SK-N-SH treated with all-trans-retinoic acid at 6 μM for 48 hours (cell line): ENCODE measurements at regions not wholly inside any gene's neighbourhood (a gene's known extent, or its start where the extent isn't known, plus 50 kb on each side); places are given as distances from the start of the nearest gene placed in this dataset.

Experiments used
- ATAC-seq: fragments of 200-7000 bp; cut with Tn5 transposase; 3 replicates; pipeline ENCODE4 v1.9.1; 2020; ENCODE audit warnings: mild to moderate bottlenecking, moderate library complexity
- ARNTL ChIP-seq: fragments of 450-650 bp; formaldehyde crosslinking; IDR thresholded peaks from 2 replicates; pipeline ENCODE4 v1.5.0; 2020; ENCODE audit warnings: low read depth, mild to moderate bottlenecking, moderate library complexity, borderline replicate concordance
- BACH2 ChIP-seq: fragments of 250-450 bp; sonication (Bioruptor Pico); IDR thresholded peaks from 2 replicates; pipeline ENCODE4 v1.9.0; 2021; ENCODE audit warnings: mild to moderate bottlenecking, borderline replicate concordance
- CSDC2 ChIP-seq: fragments of 250-450 bp; sonication (Bioruptor Pico); IDR thresholded peaks from 2 replicates; pipeline ENCODE4 v1.5.0; 2020; ENCODE audit warnings: mild to moderate bottlenecking, moderate library complexity
- GLIS3 ChIP-seq: fragments of 250-450 bp; sonication (Bioruptor Pico); IDR thresholded peaks from 2 replicates; pipeline ENCODE4 v1.5.0; 2020; ENCODE audit warnings: mild to moderate bottlenecking, moderate library complexity
- OSR1 ChIP-seq: fragments of 250-450 bp; sonication (Bioruptor Pico); IDR thresholded peaks from 2 replicates; pipeline ENCODE4 v1.8.0; 2022; ENCODE audit warnings: moderate library complexity, mild to moderate bottlenecking, inconsistent platforms
- PPARA ChIP-seq: fragments of 250-450 bp; sonication (Bioruptor Pico); IDR thresholded peaks from 2 replicates; pipeline ENCODE4 v1.5.0; 2020; ENCODE audit warnings: mild to moderate bottlenecking, borderline replicate concordance
- ZFP30 ChIP-seq: fragments of 450-650 bp; formaldehyde crosslinking; IDR thresholded peaks from 2 replicates; pipeline ENCODE4 v1.5.0; 2022; ENCODE audit warnings: mild to moderate bottlenecking, moderate library complexity
- ZNF8 ChIP-seq: fragments of 450-650 bp; formaldehyde crosslinking; IDR thresholded peaks from 2 replicates; pipeline ENCODE4 v1.5.0; 2020; ENCODE audit warnings: mild to moderate bottlenecking, moderate library complexity
- TF ChIP-seq, protein P1 (sequence below): fragments of 250-450 bp; sonication (Bioruptor Pico); IDR thresholded peaks from 2 replicates; pipeline ENCODE4 v1.5.0; 2020; ENCODE audit warnings: mild to moderate bottlenecking, moderate library complexity
- TF ChIP-seq, protein P2 (sequence below): fragments of 250-450 bp; sonication (Bioruptor Pico); IDR thresholded peaks from 2 replicates; pipeline ENCODE4 v1.5.1; 2021; ENCODE audit warnings: mild to moderate bottlenecking, moderate library complexity
- TF ChIP-seq, protein P3 (sequence below): fragments of 250-450 bp; sonication (Bioruptor Pico); IDR thresholded peaks from 2 replicates; pipeline ENCODE4 v1.8.0; 2021; ENCODE audit warnings: low read depth, mild to moderate bottlenecking, moderate library complexity, borderline replicate concordance
- TF ChIP-seq, protein P4 (sequence below): fragments of 250-450 bp; sonication (Bioruptor Pico); IDR thresholded peaks from 2 replicates; pipeline ENCODE4 v1.8.0; 2020; ENCODE audit warnings: mild to moderate bottlenecking, moderate library complexity, borderline replicate concordance
- TF ChIP-seq, protein P5 (sequence below): fragments of 250-450 bp; sonication (Bioruptor Pico); IDR thresholded peaks from 2 replicates; pipeline ENCODE4 v1.5.1; 2020; ENCODE audit warnings: low read depth, mild to moderate bottlenecking, moderate library complexity

DNA sequence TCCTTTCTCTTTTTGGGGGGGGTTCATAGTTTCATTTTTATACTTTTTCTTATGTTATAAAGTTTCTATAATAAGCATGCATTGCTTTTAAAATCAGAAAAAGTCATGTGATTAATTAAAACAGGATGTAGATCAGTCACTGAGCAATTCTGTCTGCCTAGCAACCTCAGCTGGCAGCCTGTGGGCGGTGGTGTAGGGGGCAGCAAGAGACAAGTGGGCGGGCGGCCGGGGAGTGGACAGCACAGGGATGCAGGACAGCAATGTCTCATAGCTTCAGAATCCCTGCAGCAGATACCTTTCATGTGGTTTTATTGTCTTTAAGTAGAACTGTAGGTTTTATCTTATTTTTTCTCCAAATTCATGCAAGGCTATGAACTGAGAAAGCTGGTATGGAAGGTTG, 101.9 kb upstream of the S1PR3 start:
- peak; percentile 93 for ATAC-seq
- TF ChIP-seq, protein P1, sequence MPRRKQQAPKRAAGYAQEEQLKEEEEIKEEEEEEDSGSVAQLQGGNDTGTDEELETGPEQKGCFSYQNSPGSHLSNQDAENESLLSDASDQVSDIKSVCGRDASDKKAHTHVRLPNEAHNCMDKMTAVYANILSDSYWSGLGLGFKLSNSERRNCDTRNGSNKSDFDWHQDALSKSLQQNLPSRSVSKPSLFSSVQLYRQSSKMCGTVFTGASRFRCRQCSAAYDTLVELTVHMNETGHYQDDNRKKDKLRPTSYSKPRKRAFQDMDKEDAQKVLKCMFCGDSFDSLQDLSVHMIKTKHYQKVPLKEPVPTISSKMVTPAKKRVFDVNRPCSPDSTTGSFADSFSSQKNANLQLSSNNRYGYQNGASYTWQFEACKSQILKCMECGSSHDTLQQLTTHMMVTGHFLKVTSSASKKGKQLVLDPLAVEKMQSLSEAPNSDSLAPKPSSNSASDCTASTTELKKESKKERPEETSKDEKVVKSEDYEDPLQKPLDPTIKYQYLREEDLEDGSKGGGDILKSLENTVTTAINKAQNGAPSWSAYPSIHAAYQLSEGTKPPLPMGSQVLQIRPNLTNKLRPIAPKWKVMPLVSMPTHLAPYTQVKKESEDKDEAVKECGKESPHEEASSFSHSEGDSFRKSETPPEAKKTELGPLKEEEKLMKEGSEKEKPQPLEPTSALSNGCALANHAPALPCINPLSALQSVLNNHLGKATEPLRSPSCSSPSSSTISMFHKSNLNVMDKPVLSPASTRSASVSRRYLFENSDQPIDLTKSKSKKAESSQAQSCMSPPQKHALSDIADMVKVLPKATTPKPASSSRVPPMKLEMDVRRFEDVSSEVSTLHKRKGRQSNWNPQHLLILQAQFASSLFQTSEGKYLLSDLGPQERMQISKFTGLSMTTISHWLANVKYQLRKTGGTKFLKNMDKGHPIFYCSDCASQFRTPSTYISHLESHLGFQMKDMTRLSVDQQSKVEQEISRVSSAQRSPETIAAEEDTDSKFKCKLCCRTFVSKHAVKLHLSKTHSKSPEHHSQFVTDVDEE = no peak
- no peak for TF ChIP-seq BACH2 (CRISPR knock-in tag)

DNA sequence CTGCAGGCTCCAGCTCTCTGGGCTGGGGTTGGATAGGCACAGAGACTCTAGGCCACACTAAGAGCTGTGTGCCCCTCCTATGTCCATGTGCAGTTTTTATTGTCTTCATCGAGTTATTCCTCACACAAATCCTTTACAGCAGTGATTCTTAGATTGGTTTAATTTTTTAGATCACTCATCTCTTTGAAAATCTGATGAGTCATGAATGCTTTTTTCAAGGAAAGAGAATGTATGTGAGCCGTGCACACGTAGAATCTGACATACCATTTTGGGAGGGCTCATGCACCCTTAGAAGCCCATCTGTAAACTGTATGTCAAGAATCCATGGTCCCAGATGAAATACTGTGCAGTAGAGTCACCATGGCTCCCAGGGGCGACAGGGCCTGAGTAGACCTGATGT, 100.7 kb upstream of the S1PR3 start:
- no peak for ATAC-seq
- no peak for TF ChIP-seq ZFP30
- no peak for TF ChIP-seq ZNF8 (CRISPR knock-in tag)
- TF ChIP-seq GLIS3 (CRISPR knock-in tag) = no peak

DNA sequence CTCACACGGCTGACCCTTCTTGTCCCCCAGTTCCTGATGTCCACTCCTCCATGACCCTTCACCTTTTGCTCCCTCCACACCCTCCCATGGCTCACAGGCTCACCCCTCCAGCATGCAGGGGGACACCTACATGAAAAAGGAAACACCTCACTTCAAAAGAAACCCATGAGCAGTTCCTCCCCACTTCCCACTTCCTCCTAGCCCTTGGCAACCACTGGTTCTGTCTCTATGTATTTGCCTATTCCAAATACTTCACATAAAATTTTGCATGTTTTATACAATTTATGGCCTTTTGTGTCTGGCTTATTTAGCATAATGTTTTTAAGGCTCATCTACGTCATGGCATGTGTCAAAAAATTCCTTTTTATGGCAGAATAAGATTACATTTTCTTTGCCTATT, 100.2 kb upstream of the S1PR3 start:
- no peak for ATAC-seq

DNA sequence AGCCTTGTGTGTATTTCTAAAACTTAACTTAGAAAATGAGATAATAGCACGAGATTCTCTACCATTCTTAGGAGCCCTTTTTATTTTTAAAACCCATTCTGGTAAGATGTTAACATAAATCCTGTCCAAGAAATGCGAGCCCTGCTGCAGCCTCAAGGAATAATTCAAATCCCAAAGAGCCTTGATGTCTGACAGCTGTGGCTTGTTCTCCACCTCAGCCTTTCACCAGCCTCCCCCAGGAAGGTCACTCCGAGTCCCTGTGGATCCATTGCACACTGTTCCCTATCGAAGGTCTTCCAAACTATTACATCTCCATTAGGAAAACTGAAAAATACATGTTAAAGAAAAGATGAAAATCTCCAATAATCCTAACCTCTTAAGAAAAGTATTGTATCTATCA, 98.5 kb upstream of the S1PR3 start:
- TF ChIP-seq, protein P2, sequence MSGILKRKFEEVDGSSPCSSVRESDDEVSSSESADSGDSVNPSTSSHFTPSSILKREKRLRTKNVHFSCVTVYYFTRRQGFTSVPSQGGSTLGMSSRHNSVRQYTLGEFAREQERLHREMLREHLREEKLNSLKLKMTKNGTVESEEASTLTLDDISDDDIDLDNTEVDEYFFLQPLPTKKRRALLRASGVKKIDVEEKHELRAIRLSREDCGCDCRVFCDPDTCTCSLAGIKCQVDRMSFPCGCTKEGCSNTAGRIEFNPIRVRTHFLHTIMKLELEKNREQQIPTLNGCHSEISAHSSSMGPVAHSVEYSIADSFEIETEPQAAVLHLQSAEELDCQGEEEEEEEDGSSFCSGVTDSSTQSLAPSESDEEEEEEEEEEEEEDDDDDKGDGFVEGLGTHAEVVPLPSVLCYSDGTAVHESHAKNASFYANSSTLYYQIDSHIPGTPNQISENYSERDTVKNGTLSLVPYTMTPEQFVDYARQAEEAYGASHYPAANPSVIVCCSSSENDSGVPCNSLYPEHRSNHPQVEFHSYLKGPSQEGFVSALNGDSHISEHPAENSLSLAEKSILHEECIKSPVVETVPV (CRISPR knock-in tag) = no peak
- TF ChIP-seq ARNTL (no peak), GLIS3 (CRISPR knock-in tag) (no peak)
- no peak for ATAC-seq

More for the DNA sequence above, 100.2 kb upstream of the S1PR3 start:
- TF ChIP-seq, protein P3, sequence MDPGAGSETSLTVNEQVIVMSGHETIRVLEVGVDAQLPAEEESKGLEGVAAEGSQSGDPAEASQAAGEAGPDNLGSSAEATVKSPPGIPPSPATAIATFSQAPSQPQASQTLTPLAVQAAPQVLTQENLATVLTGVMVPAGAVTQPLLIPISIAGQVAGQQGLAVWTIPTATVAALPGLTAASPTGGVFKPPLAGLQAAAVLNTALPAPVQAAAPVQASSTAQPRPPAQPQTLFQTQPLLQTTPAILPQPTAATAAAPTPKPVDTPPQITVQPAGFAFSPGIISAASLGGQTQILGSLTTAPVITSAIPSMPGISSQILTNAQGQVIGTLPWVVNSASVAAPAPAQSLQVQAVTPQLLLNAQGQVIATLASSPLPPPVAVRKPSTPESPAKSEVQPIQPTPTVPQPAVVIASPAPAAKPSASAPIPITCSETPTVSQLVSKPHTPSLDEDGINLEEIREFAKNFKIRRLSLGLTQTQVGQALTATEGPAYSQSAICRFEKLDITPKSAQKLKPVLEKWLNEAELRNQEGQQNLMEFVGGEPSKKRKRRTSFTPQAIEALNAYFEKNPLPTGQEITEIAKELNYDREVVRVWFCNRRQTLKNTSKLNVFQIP (CRISPR knock-in tag) = no peak
- TF ChIP-seq PPARA (no peak), CSDC2 (CRISPR knock-in tag) (no peak), ARNTL (no peak)
- TF ChIP-seq, protein P4, sequence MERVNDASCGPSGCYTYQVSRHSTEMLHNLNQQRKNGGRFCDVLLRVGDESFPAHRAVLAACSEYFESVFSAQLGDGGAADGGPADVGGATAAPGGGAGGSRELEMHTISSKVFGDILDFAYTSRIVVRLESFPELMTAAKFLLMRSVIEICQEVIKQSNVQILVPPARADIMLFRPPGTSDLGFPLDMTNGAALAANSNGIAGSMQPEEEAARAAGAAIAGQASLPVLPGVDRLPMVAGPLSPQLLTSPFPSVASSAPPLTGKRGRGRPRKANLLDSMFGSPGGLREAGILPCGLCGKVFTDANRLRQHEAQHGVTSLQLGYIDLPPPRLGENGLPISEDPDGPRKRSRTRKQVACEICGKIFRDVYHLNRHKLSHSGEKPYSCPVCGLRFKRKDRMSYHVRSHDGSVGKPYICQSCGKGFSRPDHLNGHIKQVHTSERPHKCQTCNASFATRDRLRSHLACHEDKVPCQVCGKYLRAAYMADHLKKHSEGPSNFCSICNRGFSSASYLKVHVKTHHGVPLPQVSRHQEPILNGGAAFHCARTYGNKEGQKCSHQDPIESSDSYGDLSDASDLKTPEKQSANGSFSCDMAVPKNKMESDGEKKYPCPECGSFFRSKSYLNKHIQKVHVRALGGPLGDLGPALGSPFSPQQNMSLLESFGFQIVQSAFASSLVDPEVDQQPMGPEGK (CRISPR knock-in tag) = no peak
- TF ChIP-seq, all 23 proteins: peak for 0

DNA sequence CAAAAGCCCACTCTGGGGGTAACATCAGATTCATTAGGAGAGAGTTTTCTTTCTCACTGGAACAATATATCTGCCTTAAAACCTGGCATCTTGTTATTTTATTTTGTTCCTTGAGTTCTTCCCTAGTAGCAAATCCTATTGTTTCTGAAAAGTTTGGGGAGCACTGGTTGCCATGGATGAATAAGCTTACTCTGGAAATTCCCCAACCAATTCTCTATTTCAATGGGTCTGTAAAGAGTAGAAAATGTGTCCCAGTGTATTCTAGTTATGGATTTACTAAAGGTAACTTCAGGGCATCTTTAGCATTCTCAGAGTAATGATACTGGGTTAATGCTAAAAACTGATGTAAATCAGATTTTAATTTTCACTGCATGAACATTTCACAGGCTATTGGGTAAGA, 94.2 kb upstream of the S1PR3 start:
- TF ChIP-seq, protein P5, sequence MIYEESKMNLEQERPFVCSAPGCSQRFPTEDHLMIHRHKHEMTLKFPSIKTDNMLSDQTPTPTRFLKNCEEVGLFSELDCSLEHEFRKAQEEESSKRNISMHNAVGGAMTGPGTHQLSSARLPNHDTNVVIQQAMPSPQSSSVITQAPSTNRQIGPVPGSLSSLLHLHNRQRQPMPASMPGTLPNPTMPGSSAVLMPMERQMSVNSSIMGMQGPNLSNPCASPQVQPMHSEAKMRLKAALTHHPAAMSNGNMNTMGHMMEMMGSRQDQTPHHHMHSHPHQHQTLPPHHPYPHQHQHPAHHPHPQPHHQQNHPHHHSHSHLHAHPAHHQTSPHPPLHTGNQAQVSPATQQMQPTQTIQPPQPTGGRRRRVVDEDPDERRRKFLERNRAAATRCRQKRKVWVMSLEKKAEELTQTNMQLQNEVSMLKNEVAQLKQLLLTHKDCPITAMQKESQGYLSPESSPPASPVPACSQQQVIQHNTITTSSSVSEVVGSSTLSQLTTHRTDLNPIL (CRISPR knock-in tag) = no peak
- TF ChIP-seq, protein P2 (CRISPR knock-in tag) = no peak
- no peak for TF ChIP-seq OSR1 (CRISPR knock-in tag)
- no peak for TF ChIP-seq GLIS3 (CRISPR knock-in tag)
- no peak for TF ChIP-seq PPARA
- TF ChIP-seq, protein P3 (CRISPR knock-in tag) = no peak
- no peak for ATAC-seq
